ENCODE measurements at regions not wholly inside any gene's neighbourhood (a gene's known extent, or its start where the extent isn't known, plus 50 kb on each side); places are given as distances from the start of the nearest gene placed in this dataset.

- TF ChIP-seq, protein P1, sequence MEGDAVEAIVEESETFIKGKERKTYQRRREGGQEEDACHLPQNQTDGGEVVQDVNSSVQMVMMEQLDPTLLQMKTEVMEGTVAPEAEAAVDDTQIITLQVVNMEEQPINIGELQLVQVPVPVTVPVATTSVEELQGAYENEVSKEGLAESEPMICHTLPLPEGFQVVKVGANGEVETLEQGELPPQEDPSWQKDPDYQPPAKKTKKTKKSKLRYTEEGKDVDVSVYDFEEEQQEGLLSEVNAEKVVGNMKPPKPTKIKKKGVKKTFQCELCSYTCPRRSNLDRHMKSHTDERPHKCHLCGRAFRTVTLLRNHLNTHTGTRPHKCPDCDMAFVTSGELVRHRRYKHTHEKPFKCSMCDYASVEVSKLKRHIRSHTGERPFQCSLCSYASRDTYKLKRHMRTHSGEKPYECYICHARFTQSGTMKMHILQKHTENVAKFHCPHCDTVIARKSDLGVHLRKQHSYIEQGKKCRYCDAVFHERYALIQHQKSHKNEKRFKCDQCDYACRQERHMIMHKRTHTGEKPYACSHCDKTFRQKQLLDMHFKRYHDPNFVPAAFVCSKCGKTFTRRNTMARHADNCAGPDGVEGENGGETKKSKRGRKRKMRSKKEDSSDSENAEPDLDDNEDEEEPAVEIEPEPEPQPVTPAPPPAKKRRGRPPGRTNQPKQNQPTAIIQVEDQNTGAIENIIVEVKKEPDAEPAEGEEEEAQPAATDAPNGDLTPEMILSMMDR (conservative IDR thresholded peaks at IDR 0.05; ENCODE audit: low read depth in 2 of 2): no peak
- TF ChIP-seq POLR2AphosphoS5 (IDR thresholded peaks at IDR 0.05; ENCODE audit: low read depth) (no peak), CREB1 (CRISPR knock-in tag; IDR thresholded peaks at IDR 0.05; ENCODE audit: low read depth) (no peak)
Observed at GRCh38 chrX:25158635-25159034, 142.9 kb upstream of the ARX start.
